ENCODE measurements at regions not wholly inside any gene's neighbourhood (a gene's known extent, or its start where the extent isn't known, plus 50 kb on each side); places are given as distances from the start of the nearest gene placed in this dataset.
"Not testable (repeated sequence)": the region's sequence is repeated elsewhere in the genome, so short reads cannot be mapped to it uniquely, and the experiment has no call there.

- H3K4me3 ChIP-seq (ENCODE audit: control insufficient read depth, low read depth, low read length), result no peak overlapping the region
- TF ChIP-seq CTCF (conservative IDR thresholded peaks at IDR 0.05; ENCODE audit: control insufficient read depth, insufficient read depth, low read depth, low read length), result no peak
- no peak for DNase-seq (ENCODE audit: low read depth)
Measured at GRCh38 chrX:102849396-102849795, 87.7 kb upstream of the RAB40AL start.

GRCh38 chrX:102858826-102859549 is 78.1 kb upstream of the RAB40AL start:
- not testable (repeated sequence) for H3K4me3 ChIP-seq (ENCODE audit: control insufficient read depth, low read depth, low read length); DNase-seq (ENCODE audit: low read depth)

GRCh38 chrX:102859550-102859871 is 77.6 kb upstream of the RAB40AL start:
- no peak for DNase-seq (ENCODE audit: low read depth)
- TF ChIP-seq CTCF (conservative IDR thresholded peaks at IDR 0.05; ENCODE audit: control insufficient read depth, insufficient read depth, low read depth, low read length), result no peak

GRCh38 chrX:102860235-102860634 is 76.8 kb upstream of the RAB40AL start:
- no peak for DNase-seq (ENCODE audit: low read depth)
- H3K4me3 ChIP-seq (ENCODE audit: control insufficient read depth, low read depth, low read length), result no peak overlapping the region
- no peak for TF ChIP-seq CTCF (conservative IDR thresholded peaks at IDR 0.05; ENCODE audit: control insufficient read depth, insufficient read depth, low read depth, low read length)

More at GRCh38 chrX:102859550-102859871, 77.6 kb upstream of the RAB40AL start:
- H3K4me3 ChIP-seq (ENCODE audit: control insufficient read depth, low read depth, low read length), result no peak overlapping the region

- TF ChIP-seq CTCF (conservative IDR thresholded peaks at IDR 0.05; ENCODE audit: control insufficient read depth, insufficient read depth, low read depth, low read length), result peak; percentile 89
- no peak overlapping the region for H3K4me3 ChIP-seq (ENCODE audit: control insufficient read depth, low read depth, low read length)
Measured at GRCh38 chrX:102863735-102864134, 73.3 kb upstream of the RAB40AL start.

GRCh38 chrX:102866981-102867656 is 70.0 kb upstream of the RAB40AL start:
- no peak for TF ChIP-seq CTCF (conservative IDR thresholded peaks at IDR 0.05; ENCODE audit: control insufficient read depth, insufficient read depth, low read depth, low read length)
- DNase-seq (ENCODE audit: low read depth), result no peak
- H3K4me3 ChIP-seq (ENCODE audit: control insufficient read depth, low read depth, low read length), result no peak overlapping the region

More at GRCh38 chrX:102863735-102864134, 73.3 kb upstream of the RAB40AL start:
- DNase-seq (ENCODE audit: low read depth), result peak; percentile 81

GRCh38 chrX:102883491-102883890 is 53.6 kb upstream of the RAB40AL start:
- TF ChIP-seq CTCF (conservative IDR thresholded peaks at IDR 0.05; ENCODE audit: control insufficient read depth, insufficient read depth, low read depth, low read length), result no peak
- DNase-seq (ENCODE audit: low read depth), result no peak
- no peak overlapping the region for H3K4me3 ChIP-seq (ENCODE audit: control insufficient read depth, low read depth, low read length)
